ENCODE measurements at regions not wholly inside any gene's neighbourhood (a gene's known extent, or its start where the extent isn't known, plus 50 kb on each side); places are given as distances from the start of the nearest gene placed in this dataset.

DNA sequence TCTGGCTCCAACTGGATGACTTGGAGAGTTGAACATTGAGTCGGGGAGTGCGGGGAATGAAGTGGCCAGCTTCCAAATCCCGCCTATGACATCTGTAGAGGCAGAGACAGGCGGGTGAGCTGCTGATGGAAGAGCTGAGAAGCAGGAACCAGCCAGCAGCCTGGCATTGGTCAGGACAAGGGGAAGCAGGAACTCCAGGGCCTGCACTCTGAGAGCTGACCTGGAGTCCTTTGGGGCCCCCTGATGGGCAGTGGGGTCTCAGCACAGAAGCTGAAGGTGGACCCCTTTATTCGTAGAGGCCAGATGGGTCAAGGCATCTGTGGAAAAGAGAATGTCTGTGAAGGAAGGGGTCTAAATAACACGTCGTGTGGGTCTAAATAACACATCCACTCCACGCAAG lies 57.0 kb downstream of the SEC61G start:
- DNase-seq (ENCODE audit: low spot score), result no peak

DNA sequence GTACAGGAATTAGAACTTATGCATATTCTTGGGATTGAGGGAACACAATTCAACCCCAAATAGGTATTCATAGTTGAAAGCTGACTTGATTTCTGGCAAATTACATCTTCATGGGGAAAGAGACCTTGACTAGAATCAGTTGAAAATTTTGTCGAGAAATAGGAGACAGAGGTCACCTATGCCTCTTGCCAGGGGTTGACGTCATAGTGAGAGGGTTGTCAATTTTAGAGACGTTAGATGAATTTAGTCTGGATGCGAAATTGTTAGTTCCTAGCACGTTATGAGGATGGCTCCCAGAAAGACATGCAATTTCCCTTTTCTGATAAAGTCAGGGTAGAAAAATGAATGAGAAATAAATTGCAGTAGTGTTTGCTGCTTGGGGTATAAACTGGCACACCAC lies 59.3 kb downstream of the SEC61G start:
- no peak for DNase-seq (ENCODE audit: low spot score)

DNA sequence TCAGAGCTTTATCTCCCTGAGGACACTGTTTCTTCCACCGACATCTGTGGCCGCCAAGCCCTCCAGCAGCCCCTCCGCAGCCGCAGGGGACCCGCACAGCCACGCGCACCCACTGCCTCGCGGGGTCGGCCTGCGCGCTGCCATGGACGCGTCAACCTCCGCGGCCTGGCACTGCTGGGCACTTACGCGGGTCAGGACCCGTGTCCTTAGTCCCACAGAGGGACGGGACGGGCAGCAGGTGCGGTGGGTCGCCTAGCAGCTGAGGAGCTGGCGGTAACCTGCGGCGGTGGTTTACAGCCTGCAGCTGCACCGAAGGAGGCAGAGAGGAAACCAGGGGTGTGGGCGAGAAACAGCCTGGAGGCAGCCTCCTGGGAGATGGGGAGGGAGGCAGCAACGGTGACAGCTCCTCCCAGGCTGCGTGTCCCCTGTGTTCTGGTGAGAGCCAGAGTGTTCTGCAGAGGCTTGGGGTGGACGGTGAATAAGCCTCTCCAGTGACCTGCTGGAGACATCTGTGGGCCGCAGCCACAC lies 61.3 kb downstream of the SEC61G start:
- DNase-seq (ENCODE audit: low spot score), result no peak

DNA sequence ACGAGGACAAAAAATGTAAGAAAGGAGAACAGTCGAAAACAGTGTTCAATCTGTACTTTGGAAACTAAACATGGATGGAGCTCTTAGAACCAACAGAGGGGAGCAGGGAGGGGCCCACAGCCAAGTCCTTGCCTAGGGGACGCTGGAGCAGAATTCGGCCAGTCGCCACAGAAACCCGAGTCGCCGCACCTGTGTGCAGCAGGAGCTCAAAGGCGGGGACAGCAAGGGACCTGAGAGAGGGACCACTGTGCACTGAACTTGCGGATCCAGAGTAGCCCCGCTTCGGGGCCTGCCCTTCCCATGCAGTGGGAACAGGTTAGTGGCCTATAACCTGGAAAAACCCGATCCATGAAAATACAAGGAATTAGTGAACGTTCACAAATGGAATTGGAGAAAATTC lies 68.1 kb downstream of the SEC61G start:
- no peak for DNase-seq (ENCODE audit: low spot score)

DNA sequence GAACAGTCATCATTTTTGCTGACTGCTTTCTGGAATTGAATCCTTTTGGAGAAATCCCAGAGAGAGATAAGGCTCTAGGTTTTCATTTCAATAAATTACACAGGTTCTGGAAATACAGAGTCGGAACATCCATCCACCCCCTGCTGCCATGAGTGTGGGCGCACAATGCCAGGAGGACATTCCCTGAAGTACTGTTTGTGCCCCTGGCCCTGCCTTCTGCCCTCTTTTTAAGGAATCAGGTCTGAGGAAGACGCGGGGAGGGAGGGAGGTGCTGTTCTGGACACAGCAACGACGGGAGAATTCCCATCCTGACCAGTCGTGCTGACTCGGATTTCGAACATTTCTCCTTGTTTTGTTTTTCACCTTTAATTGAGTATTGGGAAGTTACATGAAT lies 69.0 kb downstream of the SEC61G start:
- DNase-seq (ENCODE audit: low spot score), result no peak

DNA sequence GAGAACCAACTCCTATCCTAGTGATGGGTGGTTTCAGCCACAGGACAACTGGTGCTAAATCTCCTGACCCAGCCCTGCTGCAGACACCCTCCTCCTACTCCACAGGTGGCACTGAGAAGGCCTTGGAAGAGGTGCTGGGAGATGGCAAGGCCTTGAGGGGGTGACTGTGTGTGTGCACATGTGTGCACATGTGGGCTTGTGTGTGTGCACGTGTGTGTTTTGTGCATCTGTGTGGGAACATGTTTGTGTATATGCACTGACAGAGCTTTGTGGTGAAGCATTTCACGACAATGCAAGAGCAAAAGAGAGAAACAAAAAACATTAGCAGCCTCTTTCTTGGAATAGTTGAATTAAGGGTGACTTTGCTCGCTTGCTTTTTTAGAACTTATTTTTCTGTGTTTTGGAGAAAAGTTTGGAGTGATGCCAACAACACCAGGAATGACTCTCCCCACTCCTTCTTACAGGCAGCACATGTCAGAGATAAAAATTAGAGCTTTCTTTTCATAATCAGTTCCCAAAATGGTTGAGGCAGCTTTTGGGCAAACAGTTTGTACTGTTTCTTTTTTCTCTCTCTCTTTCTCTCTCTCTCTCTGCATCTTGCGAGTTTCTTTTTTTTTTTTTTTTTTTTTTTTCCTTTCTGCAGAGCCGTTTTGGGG lies 69.5 kb downstream of the SEC61G start:
- DNase-seq (ENCODE audit: low spot score), result no peak

DNA sequence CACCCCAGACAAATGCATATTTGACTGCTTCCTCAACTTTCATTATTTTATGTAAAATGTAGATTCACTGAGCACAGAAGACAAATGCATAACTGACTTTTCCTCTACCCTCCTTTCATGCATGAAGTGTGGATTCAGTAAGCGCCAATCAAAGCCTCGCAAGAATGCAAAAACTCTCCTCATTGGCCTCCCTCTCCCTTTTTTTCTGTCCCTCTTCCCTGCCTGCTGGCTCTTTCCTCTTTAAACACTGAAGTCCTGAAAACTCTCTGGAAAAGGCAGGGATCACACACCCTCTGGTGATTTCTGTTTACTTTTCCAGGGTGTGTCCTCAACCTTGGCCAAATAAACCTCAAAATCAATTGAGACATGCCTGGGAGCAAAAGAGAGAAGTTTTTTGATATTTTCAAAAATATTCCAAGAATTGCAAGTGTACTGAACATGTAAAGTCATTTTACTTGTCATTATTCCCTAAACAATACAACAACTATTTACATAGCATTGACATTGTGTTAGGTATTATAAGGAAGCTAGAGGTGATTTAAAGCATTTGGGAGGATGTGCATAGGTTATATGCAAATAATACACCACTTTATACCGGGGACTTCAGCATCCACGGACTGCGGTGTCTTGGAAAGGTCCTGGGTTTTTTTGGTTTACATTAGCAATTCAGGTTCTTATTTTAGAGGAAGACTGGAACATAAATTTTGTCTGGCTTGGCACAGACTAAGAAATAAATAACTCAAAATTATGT lies 71.4 kb downstream of the SEC61G start:
- no peak for DNase-seq (ENCODE audit: low spot score)

DNA sequence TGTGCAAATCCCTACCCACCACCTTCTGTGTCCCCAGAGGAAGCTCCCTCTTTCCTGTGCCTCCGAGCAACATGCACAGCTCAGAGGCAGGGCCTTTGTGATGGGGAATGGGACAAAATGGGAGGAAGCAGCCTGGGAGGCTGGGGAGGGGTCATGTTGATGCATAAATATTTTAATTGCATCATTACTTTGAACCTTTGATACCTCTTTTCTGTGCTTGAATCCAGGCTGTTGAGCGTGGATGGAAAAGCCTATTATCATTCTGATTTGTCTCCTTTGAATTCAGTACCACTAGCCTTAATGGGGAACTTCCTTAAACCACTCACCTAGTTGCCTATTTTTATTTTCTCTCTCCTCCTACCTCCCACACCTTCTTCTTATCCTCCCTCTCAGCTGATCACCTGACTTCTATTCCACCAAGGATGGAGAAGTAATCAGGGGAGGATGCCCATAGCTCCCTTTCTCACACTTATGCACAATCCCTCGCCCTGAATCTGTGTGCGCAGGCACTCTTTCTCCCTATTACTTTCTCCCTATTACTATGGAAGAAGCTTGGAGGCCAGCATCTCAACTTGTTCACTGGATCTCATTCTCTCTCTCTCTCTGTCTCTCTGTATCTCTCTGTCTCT lies 78.5 kb downstream of the SEC61G start:
- no peak for DNase-seq (ENCODE audit: low spot score)

DNA sequence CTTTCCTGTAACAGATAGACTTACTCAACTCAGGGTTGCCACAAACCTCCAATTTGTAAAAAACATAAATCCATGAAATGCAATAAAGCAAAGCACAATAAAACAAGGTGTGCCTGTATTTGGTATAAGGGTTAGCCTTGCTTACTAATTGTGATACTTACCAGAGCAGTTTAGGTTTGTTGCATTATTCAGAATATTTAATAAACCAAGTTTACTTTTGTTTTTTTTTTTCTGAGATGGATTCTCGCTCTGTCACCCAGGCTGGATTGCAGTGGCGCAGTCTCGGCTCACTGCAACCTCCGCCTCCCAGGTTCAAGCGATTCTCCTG lies 79.6 kb downstream of the SEC61G start:
- no peak for DNase-seq (ENCODE audit: low spot score)

DNA sequence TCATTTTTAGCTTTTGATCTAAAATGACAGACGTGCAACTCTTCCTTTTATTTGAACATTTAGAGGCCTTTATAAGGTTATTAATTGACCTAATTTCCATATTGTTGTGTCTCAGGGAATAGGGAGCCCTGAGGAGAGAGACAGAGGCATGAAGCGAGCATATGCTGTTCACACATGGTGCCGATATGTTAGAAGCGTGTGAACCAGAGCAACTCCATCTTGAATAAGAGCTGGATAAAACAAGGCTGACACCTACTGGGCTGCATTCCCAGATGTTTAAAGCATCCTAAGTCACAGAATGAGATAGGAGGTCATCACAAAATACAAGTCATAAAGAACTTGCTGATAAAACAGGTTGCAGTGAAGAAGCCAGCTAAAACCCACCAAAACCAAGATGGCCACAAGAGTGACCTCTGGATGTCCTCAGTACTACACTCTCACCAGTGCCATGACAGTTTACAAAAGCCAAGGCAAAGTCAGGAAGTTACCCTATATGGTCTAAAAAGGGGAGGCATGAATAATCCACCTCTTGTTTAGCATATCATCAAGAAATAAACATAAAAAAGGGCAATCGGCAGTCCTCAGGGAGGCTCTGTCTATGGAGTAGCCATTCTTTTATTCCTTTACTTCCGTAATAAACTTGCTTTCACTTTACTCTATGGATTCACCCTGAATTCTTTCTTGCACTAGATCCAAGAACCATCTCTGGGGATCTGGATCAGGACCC lies 80.1 kb downstream of the SEC61G start:
- DNase-seq (ENCODE audit: low spot score), result no peak

DNA sequence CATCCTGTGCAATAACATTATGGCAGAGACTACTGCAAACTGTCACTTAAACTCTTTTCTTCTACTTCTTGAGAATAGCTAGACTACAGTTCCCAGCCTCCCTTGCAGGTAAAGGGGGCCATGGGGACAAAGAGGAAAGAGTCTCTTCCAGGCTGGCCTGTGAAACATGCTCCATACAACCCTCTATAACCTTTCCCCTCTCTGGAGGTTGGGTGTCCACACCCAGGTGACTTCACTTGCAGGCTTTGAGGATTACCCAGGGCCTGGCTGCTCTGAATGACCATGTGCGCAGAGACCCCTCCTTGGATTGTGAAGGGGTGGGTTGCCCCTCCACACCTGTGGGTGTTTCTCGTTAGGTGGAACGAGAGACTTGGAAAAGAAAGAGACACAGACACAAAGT lies 84.1 kb downstream of the SEC61G start:
- DNase-seq (ENCODE audit: low spot score), result no peak

DNA sequence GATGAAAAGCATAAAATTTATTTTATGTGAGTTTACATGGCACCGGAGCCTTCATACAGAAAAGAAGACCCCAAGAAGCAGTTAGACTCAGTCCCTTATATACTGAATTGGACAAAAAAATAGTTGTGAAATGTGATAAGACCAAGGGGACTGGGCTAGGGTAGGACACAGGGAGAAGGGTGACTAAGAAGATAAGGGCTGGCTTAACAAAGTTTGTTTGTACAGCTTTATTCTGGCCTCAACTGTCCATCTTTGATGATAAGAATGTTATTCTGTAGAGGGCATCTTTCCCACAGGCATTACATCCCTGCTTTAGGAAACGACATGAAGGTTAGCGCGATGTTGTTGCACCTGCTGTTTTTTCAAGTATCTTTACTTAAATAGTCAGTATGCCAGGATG lies 86.5 kb downstream of the SEC61G start:
- DNase-seq (ENCODE audit: low spot score), result no peak

DNA sequence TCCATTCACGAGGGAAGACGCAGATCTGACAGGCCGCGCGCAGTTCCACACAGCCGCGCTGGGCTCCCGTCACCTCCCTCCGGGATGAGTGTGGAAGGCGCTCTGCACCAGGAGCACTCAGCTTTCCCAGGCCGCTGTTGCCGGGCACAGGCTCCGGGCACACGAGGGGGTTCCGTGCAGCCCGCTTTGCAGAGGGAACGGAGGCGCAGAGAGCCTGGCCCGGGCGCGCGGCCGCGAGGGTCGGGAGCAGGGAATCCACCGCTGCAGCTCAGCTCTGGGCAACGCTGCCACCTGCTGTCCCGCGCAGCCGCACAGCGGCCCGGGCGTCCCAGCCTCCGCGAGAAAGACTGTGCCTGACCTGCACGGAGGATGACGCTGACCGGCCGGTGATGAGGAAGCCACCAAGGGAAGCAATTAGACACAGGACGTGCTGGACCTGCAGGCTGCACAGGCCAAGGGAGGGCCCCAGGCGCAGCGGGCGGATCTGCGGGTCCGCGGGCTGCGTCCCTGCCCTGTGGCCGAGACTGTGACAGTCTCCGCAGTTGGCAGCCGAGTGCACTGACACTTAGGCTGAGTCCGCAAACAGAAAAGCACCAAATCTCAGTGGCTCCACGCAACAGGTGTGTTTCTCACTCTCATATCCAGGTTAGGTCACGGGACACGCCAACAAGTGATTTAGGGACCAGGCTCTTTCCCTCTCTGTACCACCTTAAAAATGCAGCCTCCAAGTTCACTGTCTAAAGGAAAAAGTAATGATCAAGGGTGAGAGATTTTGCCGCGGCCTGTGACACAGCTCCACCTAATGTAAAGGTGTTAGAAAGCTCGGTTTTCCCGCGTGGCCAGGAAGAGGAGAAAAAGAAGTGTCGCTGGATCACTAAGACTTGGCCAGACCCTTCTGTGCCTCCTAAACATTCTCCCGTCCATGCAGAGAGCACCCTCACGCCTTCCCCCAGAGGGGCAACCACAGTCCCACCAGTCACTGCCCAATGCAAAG lies 94.5 kb downstream of the SEC61G start:
- peak; percentile 44 for DNase-seq (ENCODE audit: low spot score)

DNA sequence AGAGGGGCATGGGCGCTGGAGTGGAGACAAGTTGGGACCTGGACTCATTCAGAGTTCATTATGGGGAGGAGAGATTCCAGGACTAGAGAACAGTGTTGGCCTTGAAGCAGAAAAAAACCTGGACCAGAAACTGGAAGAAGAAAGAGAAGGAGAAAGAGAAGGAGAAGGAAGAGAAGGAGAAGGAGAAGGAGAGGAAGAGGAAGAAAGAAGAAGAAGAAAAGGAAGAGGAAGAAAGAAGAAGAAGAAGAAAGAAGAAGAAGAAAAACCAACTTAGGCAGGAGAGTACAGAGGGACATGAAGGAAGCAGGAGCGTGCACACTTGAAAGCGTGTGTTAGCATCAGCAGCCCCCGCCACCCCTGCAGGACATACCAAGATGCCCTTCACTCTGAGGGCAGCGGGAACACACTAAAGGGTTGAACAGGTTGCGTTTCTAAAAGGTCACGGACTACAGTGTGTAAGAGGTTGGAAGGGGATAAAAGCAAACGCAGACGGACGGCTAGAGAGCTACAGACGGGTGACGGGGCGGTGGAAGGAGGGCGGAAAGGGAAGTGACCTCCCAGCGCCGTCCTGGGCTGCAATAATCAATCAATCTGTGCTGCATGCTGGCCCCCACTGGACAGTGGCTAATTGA lies 95.3 kb downstream of the SEC61G start:
- DNase-seq (ENCODE audit: low spot score), result no peak

DNA sequence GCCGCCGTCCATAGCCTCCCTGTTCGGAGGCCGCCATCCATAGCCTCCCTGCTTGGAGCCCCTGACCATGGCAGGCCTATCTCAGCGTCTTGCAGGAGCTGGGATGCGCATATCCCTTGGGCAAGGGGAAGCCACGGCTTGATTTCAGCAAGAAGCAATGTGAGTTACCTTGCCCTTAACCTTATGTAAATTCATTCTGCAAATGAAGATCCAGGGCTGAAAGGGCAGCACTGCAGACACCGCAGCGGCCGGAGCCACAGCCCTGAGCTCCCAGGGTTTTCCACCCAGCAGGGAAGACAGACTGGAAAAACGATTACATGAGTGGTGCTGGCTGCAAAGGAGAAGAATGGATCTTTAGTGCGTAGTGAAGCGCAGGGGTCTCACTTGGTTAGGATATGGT lies 95.8 kb downstream of the SEC61G start:
- DNase-seq (ENCODE audit: low spot score), result no peak

DNA sequence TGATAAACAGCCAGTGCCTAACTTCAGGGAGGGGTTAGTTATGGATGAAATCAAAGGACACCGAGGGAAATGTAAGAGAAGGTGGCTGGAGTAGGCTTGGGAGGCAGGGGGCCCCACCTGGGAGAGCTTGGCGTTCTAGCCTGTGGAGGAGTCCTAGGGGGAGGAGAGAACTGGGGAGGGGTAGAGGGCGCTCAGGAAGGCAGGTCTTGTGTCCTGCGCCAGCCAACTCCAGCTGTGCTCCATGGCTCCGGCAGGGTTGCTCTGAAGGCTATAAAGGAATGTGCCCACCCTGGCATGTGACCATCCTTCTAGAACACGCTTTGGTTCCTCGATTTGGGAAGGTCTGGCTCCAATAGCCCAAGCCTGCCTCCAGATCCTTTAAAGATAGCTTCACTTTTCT lies 96.3 kb downstream of the SEC61G start:
- DNase-seq (ENCODE audit: low spot score), result no peak

DNA sequence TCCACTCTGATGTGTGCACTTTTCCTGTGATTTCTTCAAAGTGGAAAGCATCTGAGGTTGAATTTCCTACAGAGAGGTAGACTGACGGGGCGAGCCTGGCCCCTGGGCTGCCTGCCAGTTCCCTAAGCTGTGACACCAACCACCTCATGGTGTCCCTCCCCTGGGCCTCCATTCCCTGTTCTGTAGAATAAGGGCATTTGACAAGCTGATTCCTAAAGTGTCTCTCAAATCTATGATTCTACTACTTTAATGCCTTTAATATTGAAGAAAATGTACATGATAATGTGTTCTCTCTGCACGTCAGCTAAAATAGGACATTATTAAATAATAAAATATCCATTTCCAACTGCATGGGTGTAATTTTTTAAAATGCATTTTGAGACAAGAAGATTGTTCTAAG lies 105.1 kb downstream of the SEC61G start:
- DNase-seq (ENCODE audit: low spot score), result no peak

DNA sequence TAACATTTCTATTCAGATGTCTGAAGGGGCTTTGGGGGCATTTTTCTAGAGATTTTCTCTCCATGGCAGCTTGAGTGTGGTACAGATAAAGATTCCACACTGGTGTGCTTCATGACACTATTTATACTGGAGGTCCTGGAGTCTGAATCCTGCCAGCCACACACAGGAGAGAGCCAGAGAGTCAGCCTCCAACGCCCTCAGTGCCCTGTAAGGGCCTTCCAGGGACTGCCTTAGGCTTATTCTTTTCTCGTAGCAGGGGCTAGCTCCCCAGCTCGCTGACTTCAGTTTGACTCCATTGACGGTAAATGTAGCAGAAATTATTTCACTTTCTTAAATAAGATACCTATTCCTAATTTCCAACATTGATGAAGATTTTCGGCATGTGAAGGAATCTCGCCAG lies 100.9 kb downstream of the VSTM2A start:
- no peak for DNase-seq (ENCODE audit: low spot score)

DNA sequence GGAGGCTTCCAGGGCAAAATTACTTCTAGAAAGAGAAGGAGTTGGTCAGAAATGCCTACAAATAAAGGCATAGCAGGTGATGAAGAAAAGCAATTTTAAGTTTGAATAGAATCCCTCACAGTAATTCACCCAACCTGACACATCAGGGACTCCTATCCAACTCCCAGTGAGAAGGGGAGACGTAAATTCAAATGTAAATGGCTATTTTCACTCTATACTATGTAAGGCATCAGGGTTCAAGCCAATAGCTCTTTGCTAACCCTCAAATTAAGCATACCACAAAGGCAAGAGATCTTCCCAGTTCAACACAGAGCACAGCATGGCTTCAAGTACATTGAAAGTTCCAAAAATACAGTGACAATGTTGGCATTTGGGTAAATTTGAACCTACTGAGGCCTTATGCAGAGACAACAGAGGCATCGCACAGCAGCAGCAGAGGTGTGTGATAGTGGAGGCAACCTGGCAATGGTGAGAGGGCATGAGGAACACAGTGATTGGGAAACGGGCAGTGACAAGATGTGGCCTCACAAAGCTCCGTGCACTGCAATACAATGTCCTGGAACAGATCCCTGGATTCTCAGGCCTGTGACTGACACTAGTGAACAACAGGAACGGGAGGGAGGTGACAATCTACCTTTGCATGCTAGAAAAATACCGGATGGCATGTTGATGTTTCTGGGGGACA lies 95.7 kb downstream of the VSTM2A start:
- DNase-seq (ENCODE audit: low spot score), result no peak

DNA sequence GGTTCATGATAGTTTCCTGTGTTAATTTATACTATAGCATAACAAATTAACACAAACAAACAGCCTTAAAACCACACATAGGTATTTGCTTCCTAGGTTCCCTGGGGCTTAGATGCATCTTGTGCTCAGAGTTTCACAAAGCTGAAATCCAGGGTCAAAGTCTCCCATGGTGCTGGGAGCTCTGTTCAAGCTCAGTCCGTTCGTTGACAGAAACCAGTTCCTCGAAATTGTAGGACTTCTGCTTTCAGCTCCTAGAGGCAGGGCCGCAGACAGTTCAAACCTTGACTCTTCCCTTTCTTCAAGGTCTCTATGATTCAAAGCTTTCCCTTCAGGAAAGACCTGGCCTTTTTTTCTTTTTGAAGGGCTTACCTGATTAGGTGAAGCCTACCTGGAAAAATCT lies 90.5 kb downstream of the VSTM2A start:
- no peak for DNase-seq (ENCODE audit: low spot score)
